ENCODE measurements at regions not wholly inside any gene's neighbourhood (a gene's known extent, or its start where the extent isn't known, plus 50 kb on each side); places are given as distances from the start of the nearest gene placed in this dataset.
"Not testable (repeated sequence)": the region's sequence is repeated elsewhere in the genome, so short reads cannot be mapped to it uniquely, and the experiment has no call there.

- TF ChIP-seq CTCF (IDR thresholded peaks at IDR 0.05) (no peak), POLR2AphosphoS5 (IDR thresholded peaks at IDR 0.05) (no peak), POLR2A (IDR thresholded peaks at IDR 0.05) (no peak)
- no peak for DNase-seq (ENCODE audit: low spot score in 2 of 2)
- intact Hi-C loops (cut with DNase I; ENCODE audit: low total_unique reads): no loop called here
- no peak overlapping the region for H3K27ac ChIP-seq
- H3K27me3 ChIP-seq: no peaks in the 10 kb centered on the region
- H3K9me3 ChIP-seq: no peaks in the 10 kb centered on the region
- no peaks in the 10 kb centered on the region for H3K36me3 ChIP-seq
- no peak overlapping the region for H3K4me3 ChIP-seq
- no peaks in the 10 kb centered on the region for H3K4me1 ChIP-seq
Observed at GRCh38 chr2:144914113-144914512, 394.2 kb upstream of the ZEB2 start.

- H3K4me3 ChIP-seq: no peak overlapping the region
- intact Hi-C loops (cut with DNase I; ENCODE audit: low total_unique reads): no loop called here
- TF ChIP-seq POLR2AphosphoS5 (IDR thresholded peaks at IDR 0.05) (no peak), POLR2A (IDR thresholded peaks at IDR 0.05) (no peak), CTCF (IDR thresholded peaks at IDR 0.05) (no peak)
Observed at GRCh38 chr2:144912206-144912605, 392.3 kb upstream of the ZEB2 start.

GRCh38 chr2:144905956-144906355 lies 386.0 kb upstream of the ZEB2 start:
- DNase-seq (ENCODE audit: low spot score in 2 of 2): no peak
- H3K9me3 ChIP-seq: no peaks in the 10 kb centered on the region

More at GRCh38 chr2:144912206-144912605, 392.3 kb upstream of the ZEB2 start:
- H3K27ac ChIP-seq: no peak overlapping the region
- H3K4me1 ChIP-seq: no peaks in the 10 kb centered on the region
- DNase-seq (ENCODE audit: low spot score in 2 of 2): no peak
- no peaks in the 10 kb centered on the region for H3K9me3 ChIP-seq
- no peaks in the 10 kb centered on the region for H3K27me3 ChIP-seq
- no peaks in the 10 kb centered on the region for H3K36me3 ChIP-seq

GRCh38 chr2:144904612-144905011 lies 384.7 kb upstream of the ZEB2 start:
- no peaks in the 10 kb centered on the region for H3K9me3 ChIP-seq
- intact Hi-C loops (cut with DNase I; ENCODE audit: low total_unique reads): no loop called here
- no peaks in the 10 kb centered on the region for H3K36me3 ChIP-seq
- no peaks in the 10 kb centered on the region for H3K27me3 ChIP-seq
- H3K4me1 ChIP-seq: no peaks in the 10 kb centered on the region
- H3K4me3 ChIP-seq: no peak overlapping the region
- H3K27ac ChIP-seq: no peak overlapping the region
- no peak for DNase-seq (ENCODE audit: low spot score in 2 of 2)
- TF ChIP-seq POLR2A (IDR thresholded peaks at IDR 0.05) (no peak), CTCF (IDR thresholded peaks at IDR 0.05) (no peak), POLR2AphosphoS5 (IDR thresholded peaks at IDR 0.05) (no peak)

More at GRCh38 chr2:144905956-144906355, 386.0 kb upstream of the ZEB2 start:
- no peaks in the 10 kb centered on the region for H3K4me1 ChIP-seq
- H3K4me3 ChIP-seq: no peak overlapping the region
- intact Hi-C loops (cut with DNase I; ENCODE audit: low total_unique reads): no loop called here
- no peaks in the 10 kb centered on the region for H3K36me3 ChIP-seq
- no peak overlapping the region for H3K27ac ChIP-seq
- TF ChIP-seq CTCF (IDR thresholded peaks at IDR 0.05): no peak
- no peak for TF ChIP-seq POLR2A (IDR thresholded peaks at IDR 0.05)
- no peak for TF ChIP-seq POLR2AphosphoS5 (IDR thresholded peaks at IDR 0.05)
- no peaks in the 10 kb centered on the region for H3K27me3 ChIP-seq

GRCh38 chr2:144903045-144903444 lies 383.1 kb upstream of the ZEB2 start:
- intact Hi-C loops (cut with DNase I; ENCODE audit: low total_unique reads): not testable (repeated sequence)

GRCh38 chr2:144901386-144901785 lies 381.5 kb upstream of the ZEB2 start:
- H3K4me1 ChIP-seq; H3K27ac ChIP-seq; intact Hi-C loops (cut with DNase I; ENCODE audit: low total_unique reads); H3K9me3 ChIP-seq; H3K4me3 ChIP-seq; DNase-seq (ENCODE audit: low spot score in 2 of 2); H3K27me3 ChIP-seq; H3K36me3 ChIP-seq: not testable (repeated sequence)

More at GRCh38 chr2:144903045-144903444, 383.1 kb upstream of the ZEB2 start:
- not testable (repeated sequence) for H3K4me3 ChIP-seq; H3K27me3 ChIP-seq; DNase-seq (ENCODE audit: low spot score in 2 of 2); H3K36me3 ChIP-seq; H3K4me1 ChIP-seq; H3K9me3 ChIP-seq; H3K27ac ChIP-seq
